Glomerular visceral epithelial cell (primary cell): ENCODE measurements at regions not wholly inside any gene's neighbourhood (a gene's known extent, or its start where the extent isn't known, plus 50 kb on each side); places are given as distances from the start of the nearest gene placed in this dataset.
"Not testable (repeated sequence)": the region's sequence is repeated elsewhere in the genome, so short reads cannot be mapped to it uniquely, and the experiment has no call there.

ENCODE experiments used
- DNase-seq: peaks from one replicate; pipeline ENCODE4 v3.0.0-alpha.2; 2016; ENCODE audit errors: extremely low spot score

DNA sequence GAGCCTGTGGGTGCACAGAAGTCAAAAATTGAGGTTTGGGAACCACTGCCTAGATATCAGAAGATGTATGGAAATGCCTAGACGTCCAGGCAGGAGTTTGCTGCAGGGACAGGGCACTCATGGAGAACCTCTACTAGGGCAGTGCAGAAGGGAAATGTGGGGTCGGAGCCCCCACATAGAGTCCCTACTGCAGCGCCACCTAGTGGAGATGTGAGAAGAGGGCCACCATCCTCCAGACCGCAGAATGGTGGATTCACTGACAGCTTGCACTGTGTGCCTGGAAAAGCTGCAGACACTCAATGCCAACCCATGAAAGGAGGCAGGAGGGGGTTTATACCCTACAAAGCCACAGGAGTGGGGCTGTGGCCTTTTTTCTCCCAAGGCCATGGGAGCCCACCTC is 159.0 kb upstream of the ROPN1B start:
- DNase-seq: not testable (repeated sequence)

DNA sequence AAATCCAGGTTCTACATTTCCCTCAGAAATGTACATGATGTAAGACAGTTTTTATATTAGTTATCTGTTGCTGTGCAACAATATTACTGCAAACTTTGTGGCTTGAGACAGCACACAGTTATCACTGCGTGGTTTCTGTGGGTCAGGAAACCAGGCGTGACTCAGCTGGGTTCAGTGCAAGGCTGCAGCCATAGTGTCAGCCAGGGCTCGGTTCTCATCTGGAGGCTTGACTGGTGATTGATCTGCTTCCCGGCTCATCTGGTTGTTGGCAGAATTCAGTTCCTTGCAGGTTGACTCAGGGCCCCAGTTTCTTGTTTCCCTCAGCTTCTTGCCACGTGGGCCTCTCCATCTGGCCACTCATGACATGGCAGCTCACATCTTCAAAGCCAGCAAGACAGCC is 146.8 kb upstream of the ROPN1B start:
- DNase-seq: peak; percentile 56

DNA sequence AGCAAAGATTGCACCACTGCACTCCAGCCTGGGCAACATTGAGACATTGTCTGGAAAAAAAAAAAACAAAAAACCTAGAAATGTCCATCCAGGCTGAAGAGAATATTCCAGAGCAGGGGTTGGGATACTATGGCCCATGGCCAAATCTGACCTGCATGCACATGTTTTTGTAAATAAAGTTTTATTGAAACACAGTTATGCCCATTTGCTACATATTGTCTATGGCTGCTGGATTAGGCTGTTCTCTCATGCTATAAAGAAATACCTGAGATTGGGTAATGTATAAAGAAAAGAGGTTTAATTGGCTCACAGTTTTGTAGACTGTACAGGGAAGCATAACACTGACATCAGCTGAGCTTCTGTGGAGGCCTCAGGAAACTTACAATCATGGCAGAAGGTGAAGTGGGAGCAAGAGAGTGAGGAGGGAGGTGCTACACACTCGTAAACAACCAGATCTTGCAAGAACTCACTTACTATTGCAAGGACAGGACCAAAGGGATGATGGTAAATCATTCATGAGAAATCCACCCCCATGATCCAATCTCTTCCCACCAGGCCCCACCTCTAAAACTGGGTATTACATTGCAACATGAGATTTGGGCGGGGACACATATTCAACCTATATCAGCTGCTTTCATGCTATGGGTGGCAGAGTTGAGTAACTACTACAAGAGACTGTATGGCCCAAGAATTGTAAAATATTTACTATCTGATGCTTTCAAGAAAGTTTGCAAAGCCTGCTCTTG is 137.8 kb upstream of the ROPN1B start:
- not testable (repeated sequence) for DNase-seq

DNA sequence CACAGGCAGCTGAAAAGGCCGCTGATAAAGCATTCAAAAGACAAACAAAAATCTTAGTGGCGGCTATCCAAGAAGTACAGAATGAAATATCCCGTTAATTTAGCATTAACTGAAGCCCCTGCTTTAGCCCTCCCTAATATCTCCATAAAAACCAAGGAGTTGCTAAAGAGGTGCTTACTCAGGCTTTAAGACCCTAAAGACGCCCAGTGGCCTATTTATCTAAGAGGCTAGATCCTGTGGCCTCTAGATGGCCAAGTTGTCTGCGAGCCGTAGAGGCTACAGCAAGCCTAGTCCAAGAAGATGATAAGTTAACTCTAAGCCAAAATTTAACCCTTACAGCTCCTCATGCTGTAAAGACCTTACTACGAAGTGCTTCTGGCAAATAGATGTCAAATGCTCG is 133.4 kb upstream of the ROPN1B start:
- not testable (repeated sequence) for DNase-seq

DNA sequence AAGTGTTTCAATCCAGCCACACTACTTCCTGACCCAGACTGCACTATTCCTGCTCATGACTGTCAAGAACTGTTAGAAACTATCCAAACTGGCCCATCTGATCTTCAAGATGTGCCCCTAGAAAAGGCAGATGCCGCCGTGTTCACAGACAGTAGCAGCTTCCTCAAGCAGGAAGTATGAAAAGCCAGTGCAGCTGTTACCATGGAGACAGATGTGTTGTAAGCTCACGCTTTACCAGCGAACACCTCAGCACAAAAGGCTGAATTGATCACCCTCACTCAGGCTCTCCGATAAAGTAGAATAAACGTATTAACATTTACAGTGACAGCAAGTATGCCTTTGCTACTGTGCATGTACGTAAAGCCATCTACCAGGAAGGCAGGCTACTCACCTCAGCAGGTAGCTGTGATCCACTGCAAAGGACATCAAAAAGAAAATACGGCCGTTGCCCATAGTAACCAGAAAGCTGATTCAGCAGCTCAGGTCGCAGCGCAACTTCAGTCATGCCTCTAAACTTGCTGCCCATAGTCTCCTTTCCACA is 132.9 kb upstream of the ROPN1B start:
- DNase-seq: not testable (repeated sequence)

DNA sequence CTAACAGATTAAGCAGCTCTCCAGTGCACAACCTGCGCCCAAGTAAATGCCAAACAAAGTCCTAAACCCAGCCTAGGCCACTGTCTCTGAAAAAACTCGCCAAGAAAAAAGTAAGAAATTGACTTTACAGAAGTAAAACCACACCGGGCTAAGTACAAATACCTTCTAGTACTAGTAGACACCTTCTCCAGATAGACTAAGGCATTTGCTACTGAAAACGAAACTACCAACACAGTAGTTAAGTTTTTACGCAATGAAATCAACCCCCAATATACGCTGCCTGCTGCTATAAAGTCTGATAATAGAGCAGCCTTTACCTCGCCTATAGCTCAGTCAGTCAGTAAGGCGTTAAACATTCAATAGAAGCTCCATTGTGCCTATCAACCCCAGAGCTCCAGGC is 132.2 kb upstream of the ROPN1B start:
- not testable (repeated sequence) for DNase-seq

DNA sequence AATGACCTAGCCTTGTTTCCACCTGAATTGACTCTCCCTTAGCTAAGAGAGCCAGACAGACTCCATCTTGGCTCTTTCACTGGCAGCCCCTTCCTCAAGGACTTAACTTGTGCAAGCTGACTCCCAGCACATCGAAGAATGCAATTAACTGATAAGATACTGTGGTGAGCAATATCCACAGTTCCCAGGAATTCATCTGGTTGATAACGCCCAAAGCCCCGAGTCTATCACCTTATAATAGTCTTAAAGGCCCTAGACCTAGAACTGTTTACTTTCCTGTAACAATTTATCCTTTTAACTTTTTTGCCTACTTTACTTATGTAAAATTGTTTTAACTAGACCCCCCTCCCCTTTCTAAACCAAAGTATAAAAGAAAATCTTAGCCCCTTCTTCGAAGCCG is 130.1 kb upstream of the ROPN1B start:
- DNase-seq: not testable (repeated sequence)

DNA sequence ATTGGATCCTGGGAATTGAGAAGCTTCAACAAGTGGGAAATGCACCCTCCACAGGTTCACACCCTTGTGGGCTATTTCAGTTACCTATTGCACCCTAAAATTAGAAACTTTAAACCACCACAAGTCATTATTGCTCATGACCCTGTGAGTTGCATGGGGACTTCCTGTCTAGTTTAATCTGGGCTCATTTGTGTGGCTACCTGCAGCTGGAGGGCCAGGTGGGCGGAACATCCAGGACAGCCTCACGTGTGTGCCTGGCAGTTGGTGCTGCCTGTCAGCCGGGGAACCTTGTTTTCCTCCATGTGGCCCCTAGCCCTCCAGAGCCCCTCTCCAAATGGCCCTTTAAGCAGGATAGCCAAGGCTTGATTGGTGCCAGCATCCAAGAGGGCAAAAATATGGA is 128.5 kb upstream of the ROPN1B start:
- not testable (repeated sequence) for DNase-seq

DNA sequence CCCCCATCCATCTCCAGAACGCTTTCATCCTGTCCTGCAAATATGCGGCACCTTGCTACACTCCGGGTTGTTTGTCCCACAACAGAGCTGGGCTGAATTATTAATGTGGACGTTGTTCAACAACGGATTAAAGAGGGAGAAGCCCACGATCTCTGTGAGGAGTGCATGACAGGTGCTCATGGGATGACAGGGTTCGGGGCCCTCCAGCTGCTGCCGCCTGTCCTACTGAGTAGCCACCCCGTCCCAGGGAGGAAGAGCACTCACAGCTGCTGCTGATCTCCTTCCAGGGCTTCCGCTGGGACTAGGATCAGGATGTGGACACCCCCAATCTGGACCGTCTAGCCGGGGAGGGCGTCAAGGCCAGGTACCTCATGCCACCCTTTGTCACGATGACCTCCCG is 121.0 kb upstream of the ROPN1B start:
- not testable (repeated sequence) for DNase-seq

DNA sequence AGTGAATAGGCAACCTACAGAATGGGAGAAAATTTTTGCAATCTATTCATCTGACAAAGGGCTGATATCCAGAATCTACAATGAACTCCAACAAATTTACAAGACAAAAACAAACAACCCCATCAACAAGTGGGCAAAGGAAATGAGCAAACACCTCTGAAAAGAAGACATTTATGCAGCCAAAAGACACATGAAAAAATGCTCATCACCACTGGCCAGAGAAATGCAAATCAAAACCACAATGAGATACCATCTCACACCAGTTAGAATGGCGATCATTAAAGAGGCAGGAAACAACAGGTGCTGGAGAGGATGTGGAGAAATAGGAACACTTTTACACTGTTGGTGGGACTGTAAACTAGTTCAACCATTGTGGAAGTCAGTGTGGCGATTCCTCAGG is 114.0 kb upstream of the ROPN1B start:
- not testable (repeated sequence) for DNase-seq

DNA sequence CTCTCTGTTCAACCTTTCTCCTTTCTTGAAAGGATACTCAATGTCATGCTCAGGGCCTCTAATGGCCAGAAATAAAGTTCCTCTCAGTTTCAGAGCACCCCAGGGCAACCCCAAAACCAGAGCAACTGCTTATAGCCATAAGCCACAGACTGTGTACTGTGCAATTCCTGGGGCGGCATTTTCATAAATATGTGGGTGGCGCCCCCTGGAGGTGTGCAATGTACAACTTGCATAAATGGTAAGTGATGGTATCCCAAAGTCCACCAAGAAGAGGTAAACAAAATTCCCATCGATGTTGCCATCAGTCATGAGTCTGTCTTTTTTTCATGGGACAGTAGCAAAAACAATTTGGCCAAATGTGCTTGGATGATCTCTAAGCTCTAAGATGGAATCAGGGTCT is 108.4 kb upstream of the ROPN1B start:
- DNase-seq: not testable (repeated sequence)

DNA sequence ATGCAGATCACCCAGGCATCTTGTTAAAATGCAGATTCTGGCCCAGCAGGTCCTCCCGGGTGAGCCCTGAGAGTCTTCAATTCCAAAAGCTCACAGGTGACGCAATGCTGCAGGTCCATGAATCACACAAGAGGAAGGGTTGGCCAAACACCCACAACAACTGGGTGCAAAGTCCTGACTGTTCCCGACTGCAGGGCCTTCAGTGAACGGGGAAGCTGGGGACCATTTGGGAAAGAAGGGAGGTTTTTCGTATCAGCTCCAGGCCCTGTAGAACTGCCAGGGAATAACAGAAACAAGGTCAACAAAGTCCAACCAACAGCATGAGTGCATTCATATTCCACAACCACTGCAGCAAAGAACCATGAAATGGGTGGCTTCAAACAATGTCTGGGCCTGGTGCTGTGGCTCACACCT is 106.1 kb upstream of the ROPN1B start:
- not testable (repeated sequence) for DNase-seq

DNA sequence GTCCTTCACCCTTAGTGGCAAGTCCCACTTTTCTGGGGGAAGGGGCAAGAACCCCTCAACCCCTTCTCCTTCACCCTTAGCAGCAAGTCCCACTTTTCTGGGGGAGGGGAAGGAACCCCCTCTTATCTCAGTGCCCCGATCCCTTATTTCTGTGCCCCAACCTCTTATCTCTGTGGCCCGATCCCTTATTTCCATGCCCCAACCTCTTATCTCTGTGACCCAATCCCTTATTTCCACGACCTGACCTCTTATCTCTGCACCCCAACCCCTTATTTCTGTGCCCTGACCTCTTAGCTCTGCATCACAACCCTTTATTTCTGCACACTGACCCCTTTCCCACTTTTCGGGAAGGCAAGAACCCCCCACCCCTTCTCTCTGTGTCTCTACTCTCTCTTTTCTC is 104.4 kb upstream of the ROPN1B start:
- not testable (repeated sequence) for DNase-seq

DNA sequence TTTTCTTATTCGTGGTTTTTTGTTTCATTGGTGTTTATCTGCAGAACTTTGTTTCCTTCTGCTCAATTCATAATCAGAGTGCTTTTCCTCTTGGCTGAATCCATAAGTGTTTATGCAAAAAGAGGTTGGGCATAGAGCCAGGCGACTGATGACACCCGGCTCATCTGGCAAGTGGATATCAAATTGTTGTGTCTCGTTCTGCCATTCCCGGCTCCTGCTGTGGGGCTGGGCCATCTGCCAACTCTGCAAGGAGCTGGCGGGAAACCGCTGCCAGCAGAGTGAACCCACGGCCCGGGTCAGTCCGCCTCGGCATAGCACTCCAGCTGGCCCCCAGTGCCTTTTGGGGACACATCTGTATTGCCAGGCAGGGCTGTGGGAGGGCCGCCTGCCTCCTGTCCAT is 83.0 kb upstream of the ROPN1B start:
- DNase-seq: peak; percentile 54

DNA sequence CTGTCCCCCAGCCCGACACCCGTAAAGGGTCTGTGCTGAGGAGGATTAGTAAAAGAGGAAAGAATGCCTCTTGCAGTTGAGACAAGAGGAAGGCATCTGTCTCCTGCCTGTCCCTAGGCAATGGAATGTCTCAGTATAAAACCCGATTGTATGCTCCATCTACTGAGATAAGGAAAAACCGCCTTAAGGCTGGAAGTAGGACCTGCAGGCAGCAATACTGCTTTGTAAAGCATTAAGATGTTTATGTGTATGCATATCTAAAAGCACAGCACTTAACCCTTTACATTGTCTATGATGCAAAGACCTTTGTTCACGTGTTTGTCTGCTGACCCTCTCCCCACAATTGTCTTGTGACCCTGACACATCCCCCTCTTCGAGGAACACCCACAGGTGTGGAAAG is 69.8 kb upstream of the ROPN1B start:
- not testable (repeated sequence) for DNase-seq

DNA sequence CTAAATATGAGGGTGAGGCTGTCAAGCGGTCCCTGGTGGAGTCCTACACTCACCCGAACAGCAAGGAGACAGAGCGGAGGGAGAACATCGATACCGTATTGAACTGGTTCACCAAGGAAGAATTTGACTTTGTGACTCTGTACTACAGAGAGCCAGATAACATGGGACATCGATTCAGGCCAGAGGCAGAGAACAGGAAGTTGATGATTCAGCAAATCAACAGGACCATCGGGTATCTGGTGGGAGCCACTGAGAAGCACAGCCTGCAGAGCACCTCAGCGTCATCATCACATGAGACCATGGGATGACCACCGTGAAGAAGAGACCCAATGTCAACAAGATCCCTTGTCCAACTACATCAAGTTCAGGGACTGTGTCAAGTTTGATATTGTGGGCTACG is 67.5 kb upstream of the ROPN1B start:
- not testable (repeated sequence) for DNase-seq

DNA sequence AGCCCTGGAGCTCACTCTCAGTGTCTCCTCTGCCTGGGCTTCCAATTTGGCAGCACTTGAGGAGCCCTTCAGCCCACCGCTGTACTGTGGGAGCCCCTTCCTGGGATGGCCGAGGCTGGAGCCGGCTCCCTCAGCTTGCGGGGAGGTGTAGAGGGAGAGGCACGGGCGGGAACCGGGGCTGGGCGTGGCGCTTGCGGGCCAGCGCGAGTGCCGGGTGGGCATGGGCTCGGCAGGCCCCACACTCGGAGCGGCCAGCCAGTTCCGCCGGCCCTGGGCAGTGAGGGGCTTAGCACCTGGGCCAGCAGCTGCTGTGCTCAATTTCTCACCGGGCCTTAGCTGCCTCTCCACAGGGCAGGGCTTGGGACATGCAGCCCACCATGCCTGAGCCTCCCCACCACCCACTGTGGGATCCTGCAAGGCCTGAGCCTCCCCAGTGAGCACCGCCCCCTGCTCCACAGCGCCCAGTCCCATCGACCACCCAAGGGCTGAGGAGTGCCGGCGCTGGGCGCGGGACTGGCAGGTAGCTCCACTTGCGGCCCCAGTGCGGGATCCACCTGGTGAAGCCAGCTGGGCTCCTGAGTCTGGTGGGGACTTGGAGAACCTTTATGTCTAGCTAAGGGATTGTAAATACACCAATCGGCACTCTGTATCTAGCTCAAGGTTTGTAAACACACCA is 65.1 kb upstream of the ROPN1B start:
- not testable (repeated sequence) for DNase-seq

DNA sequence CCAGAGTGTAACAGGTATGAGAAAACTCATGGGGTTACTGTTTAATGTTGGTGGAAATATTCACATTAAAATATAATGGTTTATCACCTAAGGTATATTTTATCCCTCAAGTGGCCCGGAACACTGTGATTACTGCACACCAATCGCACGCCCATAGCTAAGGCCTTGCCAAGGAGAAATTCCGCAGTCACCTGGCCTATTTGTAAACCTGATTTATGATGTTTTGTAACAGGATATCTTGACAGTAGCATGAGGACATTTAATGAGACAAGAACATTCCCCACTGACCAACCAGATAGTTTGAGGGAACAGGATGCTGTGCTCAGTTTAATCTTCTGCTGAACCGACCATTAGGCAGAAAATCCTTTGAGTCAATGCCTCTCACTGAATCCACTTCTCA is 61.7 kb upstream of the ROPN1B start:
- DNase-seq: not testable (repeated sequence)

DNA sequence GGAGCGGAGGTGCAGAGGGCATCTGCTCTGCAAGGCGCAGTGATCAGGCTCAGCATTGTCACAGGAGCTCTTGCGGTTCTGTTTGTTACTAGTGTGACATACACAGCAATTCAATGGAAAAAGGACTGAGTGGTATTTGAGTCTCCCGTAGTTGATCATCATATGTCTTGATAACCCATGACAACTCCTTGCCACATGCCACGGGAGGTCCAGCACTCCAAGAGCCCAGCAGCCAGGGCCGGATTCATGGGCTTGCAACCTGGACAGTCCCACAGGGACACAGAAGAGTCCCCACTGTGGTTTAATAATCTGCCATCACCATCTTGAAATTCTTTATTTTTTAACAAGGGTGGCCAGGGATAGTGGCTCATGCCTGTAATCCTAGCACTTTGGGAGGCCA is 58.1 kb upstream of the ROPN1B start:
- not testable (repeated sequence) for DNase-seq

DNA sequence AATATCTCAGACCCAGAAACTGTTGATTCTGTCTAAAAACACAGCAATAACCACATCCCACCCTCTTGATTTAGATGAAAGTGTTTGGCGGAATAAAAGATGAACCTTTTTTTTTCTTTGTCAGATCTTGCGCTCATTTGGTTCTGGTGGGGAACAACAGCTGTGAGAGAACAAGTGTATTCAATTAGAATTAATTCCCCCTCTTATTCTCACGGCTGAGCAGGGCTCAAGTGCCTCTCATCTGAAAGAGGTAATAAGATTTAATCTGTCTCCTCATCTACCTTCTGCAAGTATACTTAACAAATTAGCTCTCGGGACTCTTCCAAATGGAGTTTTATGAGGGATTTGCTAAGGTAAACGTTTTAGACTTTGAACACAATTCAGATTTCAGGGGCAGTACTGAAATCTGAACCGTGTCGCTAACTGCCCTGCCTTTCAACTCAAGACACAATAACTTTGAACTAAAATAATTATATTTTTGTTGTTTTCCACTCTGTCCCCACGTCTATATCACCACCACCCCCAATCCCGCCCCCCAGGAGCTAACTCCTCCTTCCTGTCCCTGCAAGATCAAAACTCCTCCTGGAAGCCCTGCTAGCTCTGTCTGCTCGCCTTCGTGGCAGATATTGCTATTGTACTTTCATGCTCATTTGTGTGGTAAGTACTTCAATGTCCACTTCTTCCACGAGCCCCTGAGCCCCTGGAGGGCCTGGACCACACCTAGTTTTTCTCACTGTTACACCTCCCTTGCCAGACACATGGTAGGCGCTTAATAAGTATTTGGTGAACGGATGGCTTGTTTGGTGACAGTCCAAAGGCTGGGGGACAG is 54.2 kb upstream of the ROPN1B start:
- DNase-seq: peak; percentile 24

DNA sequence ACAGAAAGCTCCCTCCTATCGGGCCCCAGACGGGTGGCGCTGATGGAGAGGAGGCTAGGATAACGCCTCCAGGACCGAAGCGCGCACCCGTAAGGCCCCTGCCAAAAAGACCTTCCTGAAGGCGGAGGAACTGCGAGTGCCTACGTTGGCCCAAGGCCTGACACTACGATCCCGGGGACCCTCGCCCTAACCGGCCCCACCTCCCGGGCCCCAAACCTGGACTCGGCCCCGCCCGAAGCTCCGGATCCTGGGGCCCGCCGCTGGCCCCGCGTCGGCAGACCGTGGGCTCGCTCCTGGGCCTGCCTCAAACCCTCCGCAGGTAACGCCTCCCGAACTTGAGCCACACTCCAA is 53.6 kb upstream of the ROPN1B start:
- peak; percentile 31 for DNase-seq

DNA sequence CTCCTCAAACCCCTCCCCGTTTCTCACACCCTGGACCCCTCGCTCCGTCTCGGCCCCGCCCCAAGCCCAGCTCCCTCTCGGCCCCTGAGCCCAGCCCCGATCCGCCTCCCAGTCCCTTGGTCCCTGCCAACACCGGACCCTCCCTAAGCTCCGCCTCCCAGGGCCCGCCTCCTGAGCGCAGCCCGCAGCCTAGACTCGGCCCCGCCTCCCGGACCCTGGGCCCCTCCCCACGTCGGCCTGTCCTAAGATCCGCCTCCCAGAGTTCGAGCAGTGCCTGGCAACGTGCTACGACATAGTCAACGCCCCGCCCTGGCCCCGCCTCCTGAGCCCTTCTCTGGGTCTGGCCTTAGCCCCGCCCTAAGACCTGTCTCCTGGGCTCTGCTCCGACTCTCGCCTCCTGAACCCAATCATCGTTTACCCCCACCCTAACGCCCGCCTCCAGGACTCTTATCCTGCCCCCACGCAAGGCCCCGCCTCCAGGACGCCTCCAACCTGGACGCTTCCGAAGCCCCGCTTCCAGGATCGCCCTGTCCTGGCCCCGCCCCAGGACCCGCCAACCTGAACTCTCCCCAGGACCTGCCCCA is 53.1 kb upstream of the ROPN1B start:
- DNase-seq: peak; percentile 99
